B cell (primary cell): ENCODE measurements at regions not wholly inside any gene's neighbourhood (a gene's known extent, or its start where the extent isn't known, plus 50 kb on each side); places are given as distances from the start of the nearest gene placed in this dataset.

Source experiments
- ATAC-seq: fragments of 200-7000 bp; cut with Tn5 transposase; one replicate; pipeline ENCODE4 v1.10.0; 2021; ENCODE audit warnings: low read depth, mild to moderate bottlenecking, moderate number of reproducible peaks, moderate library complexity
- CTCF ChIA-PET: fragments of 350-600 bp; sonication (Branson Sonifier 250); formaldehyde crosslinking; loops from one replicate; lab custom pipeline; 2021; ENCODE audit warnings: antibody characterized with exemption, inconsistent platforms; lab: Charles Lee
- POLR2A ChIA-PET: fragments of 350-600 bp; sonication (Branson Sonifier 250); formaldehyde crosslinking; loops from one replicate; lab custom pipeline; 2021; ENCODE audit warnings: antibody characterized with exemption; lab: Charles Lee
- DNase-seq: peaks from one replicate; pipeline ENCODE4 v3.0.0; 2013
- H2AFZ ChIP-seq: 2 replicates; pipeline ENCODE4 v1.6.1; 2012; ENCODE audit warnings: mild to moderate bottlenecking, low read depth, low read length; ENCODE audit not compliant: insufficient read depth, poor library complexity, severe bottlenecking
- H3K27ac ChIP-seq, 2 donors: 1 replicate in 1 of 2; 2 replicates in 1 of 2; pipeline ENCODE4 v1.5.1; 2012 to 2013; ENCODE audit warnings: low read length in 2 of 2, mild to moderate bottlenecking in 2 of 2, moderate library complexity in 1 of 2
- H3K27me3 ChIP-seq, 4 experiments: fragments of 200-600 bp in 1 of 4; sonication (generic) in 1 of 4; replicated peaks in 1 of 4; 1 replicate in 2 of 4; 2 replicates in 2 of 4; pipeline versions ENCODE4 v1.6.1 to v1.7.0; 2013 to 2016; ENCODE audit warnings: low read length in 3 of 4, mild to moderate bottlenecking in 2 of 4, mixed read lengths in 1 of 4, moderate library complexity in 1 of 4; ENCODE audit not compliant: insufficient read depth in 4 of 4, control insufficient read depth in 3 of 4; ENCODE audit errors: control extremely low read depth in 1 of 4
- H3K36me3 ChIP-seq, 2 experiments: replicated peaks in 1 of 2; 1 replicate in 1 of 2; 2 replicates in 1 of 2; pipeline versions ENCODE4 v1.6.1 to v1.7.1; 2013; ENCODE audit warnings: low read length in 1 of 2; ENCODE audit not compliant: insufficient read depth in 2 of 2, control insufficient read depth in 1 of 2; ENCODE audit errors: control extremely low read depth in 1 of 2, extremely low read depth in 1 of 2
- H3K4me1 ChIP-seq, 2 donors: fragments of 200-600 bp in 1 of 2; sonication (generic) in 1 of 2; 1 replicate in 1 of 2; 2 replicates in 1 of 2; pipeline versions ENCODE4 v1.5.1 to v1.6.1; 2013 to 2017; ENCODE audit warnings: low read length in 2 of 2; ENCODE audit not compliant: control insufficient read depth in 2 of 2, insufficient read depth in 2 of 2
- H3K4me2 ChIP-seq: replicated peaks from 2 replicates; pipeline ENCODE3; 2012; ENCODE audit warnings: mild to moderate bottlenecking, low read depth, low read length; ENCODE audit not compliant: poor library complexity, severe bottlenecking
- H3K4me3 ChIP-seq, 5 experiments: fragments of 200-600 bp in 1 of 5; sonication (generic) in 1 of 5; 1 replicate in 3 of 5; 2 replicates in 2 of 5; pipeline versions ENCODE4 v1.5.1 to v1.7.0; 2011 to 2016; ENCODE audit warnings: low read length in 4 of 5, mild to moderate bottlenecking in 4 of 5, low read depth in 2 of 5, control low read depth in 1 of 5, moderate library complexity in 1 of 5; ENCODE audit not compliant: insufficient read depth in 1 of 5; ENCODE audit errors: control extremely low read depth in 1 of 5, extremely low read depth in 1 of 5
- H3K79me2 ChIP-seq: fragments of 200-600 bp; sonication (generic); one replicate; pipeline ENCODE4 v1.6.0; 2016; ENCODE audit warnings: low read length; ENCODE audit not compliant: control insufficient read depth, insufficient read depth
- H3K9ac ChIP-seq: fragments of 200-600 bp; sonication (generic); 2 replicates; pipeline ENCODE4 v1.6.1; 2017; ENCODE audit warnings: mild to moderate bottlenecking, low read length, moderate library complexity
- H3K9me3 ChIP-seq, 3 donors: one replicate each; pipeline versions ENCODE4 v1.6.1 to v1.7.1; 2013; ENCODE audit warnings: low read length in 2 of 3; ENCODE audit not compliant: control insufficient read depth in 2 of 3, insufficient read depth in 1 of 3; ENCODE audit errors: control extremely low read depth in 1 of 3
- H4K20me1 ChIP-seq: 2 replicates; pipeline ENCODE4 v1.6.0; 2012; ENCODE audit warnings: mild to moderate bottlenecking, low read length; ENCODE audit not compliant: insufficient read depth, control insufficient read depth, poor library complexity, severe bottlenecking
- H3K27ac Mint-ChIP-seq: one replicate; pipeline ENCODE4 v1.8.0; 2021; ENCODE audit warnings: mixed read lengths
- H3K27me3 Mint-ChIP-seq: one replicate; pipeline ENCODE4 v1.8.0; 2021; ENCODE audit warnings: mixed read lengths
- H3K4me1 Mint-ChIP-seq: one replicate; pipeline ENCODE4 v1.8.0; 2021; ENCODE audit warnings: mixed read lengths
- H3K4me3 Mint-ChIP-seq: one replicate; pipeline ENCODE4 v1.8.0; 2021; ENCODE audit warnings: mixed read lengths
- H3K9me3 Mint-ChIP-seq: one replicate; pipeline ENCODE4 v1.8.0; 2022; ENCODE audit warnings: mixed read lengths; ENCODE audit not compliant: insufficient read depth
- CTCF ChIP-seq: fragments of 200-600 bp; IDR thresholded peaks from one replicate; pipeline ENCODE4 v1.8.0; 2022; ENCODE audit warnings: antibody characterized with exemption, mild to moderate bottlenecking
- EZH2 ChIP-seq: IDR thresholded peaks from 2 replicates; pipeline ENCODE4 v1.6.1; 2012; ENCODE audit warnings: borderline replicate concordance, low read depth, mild to moderate bottlenecking, moderate library complexity, low read length; ENCODE audit not compliant: insufficient read depth, poor library complexity, severe bottlenecking
- WGBS: methylation state at CpG from one replicate; pipeline ENCODE4 v1.1.5; 2013; ENCODE audit warnings: missing lambda C conversion rate; ENCODE audit not compliant: insufficient coverage; 5-methylcytosine and 5-hydroxymethylcytosine counted together
- intact Hi-C: fragments of 100-400 bp; cut with micrococcal nuclease; formaldehyde crosslinking; loops from one replicate; pipeline ENCODE4 v1.10.0; 2022

GRCh38 chr3:147132168-147132567, 274.2 kb downstream of the ZIC4 start:
- TF ChIP-seq CTCF = no peak
- TF ChIP-seq EZH2 = no peak
- DNase-seq (no peak), ATAC-seq (no peak)
- H3K79me2 ChIP-seq = no peaks in the 10 kb centered on the region
- POLR2A ChIA-PET = no interaction called here
- H3K9me3 ChIP-seq = peaks cover 0 to 15% (median 0%) of the 10 kb centered on the region in 3 donors
- H3K4me3 ChIP-seq = no peak overlapping the region
- intact Hi-C loops = no loop called here
- H3K4me1 ChIP-seq = no peaks in the 10 kb centered on the region
- H3K4me3 Mint-ChIP-seq = no peak overlapping the region
- H3K4me1 Mint-ChIP-seq = no peaks in the 10 kb centered on the region
- H3K9me3 Mint-ChIP-seq = no peaks in the 10 kb centered on the region
- H3K27ac Mint-ChIP-seq = no peak overlapping the region
- no CpG with 5 or more reads among the region's 1 CpG for WGBS
- H4K20me1 ChIP-seq = no peaks in the 10 kb centered on the region
- no peak overlapping the region for H2AFZ ChIP-seq
- no peak overlapping the region for H3K27ac ChIP-seq
- H3K36me3 ChIP-seq = no peaks in the 10 kb centered on the region
- CTCF ChIA-PET = no interaction called here
- no peaks in the 10 kb centered on the region for H3K27me3 ChIP-seq
- no peak overlapping the region for H3K4me2 ChIP-seq
- H3K27me3 Mint-ChIP-seq = no peaks in the 10 kb centered on the region
- H3K9ac ChIP-seq = no peak overlapping the region

GRCh38 chr3:147130461-147130860, 275.9 kb downstream of the ZIC4 start:
- Histone ChIP-seq H3K9ac (no peak overlapping the region), H3K4me1 (no peaks in the 10 kb centered on the region), H3K4me2 (no peak overlapping the region), H3K79me2 (no peaks in the 10 kb centered on the region), H3K36me3 (no peaks in the 10 kb centered on the region), H3K4me3 (no peak overlapping the region), H3K27me3 (no peaks in the 10 kb centered on the region), H3K9me3 (peaks cover 0 to 15% (median 0%) of the 10 kb centered on the region in 3 donors), H2AFZ (no peak overlapping the region), H3K27ac (no peak overlapping the region), H4K20me1 (no peaks in the 10 kb centered on the region)
- CTCF ChIA-PET = no interaction called here
- no peaks in the 10 kb centered on the region for H3K4me1 Mint-ChIP-seq
- TF ChIP-seq CTCF (no peak), EZH2 (no peak)
- H3K9me3 Mint-ChIP-seq = no peaks in the 10 kb centered on the region
- no peaks in the 10 kb centered on the region for H3K27me3 Mint-ChIP-seq
- no peak overlapping the region for H3K27ac Mint-ChIP-seq
- no peak for ATAC-seq
- no peak overlapping the region for H3K4me3 Mint-ChIP-seq
- intact Hi-C loops = no loop called here
- POLR2A ChIA-PET = no interaction called here
- no peak for DNase-seq
- WGBS = no CpG with 5 or more reads among the region's 2 CpGs
